Neural progenitor cell (in vitro differentiated cells): ENCODE measurements at regions not wholly inside any gene's neighbourhood (a gene's known extent, or its start where the extent isn't known, plus 50 kb on each side); places are given as distances from the start of the nearest gene placed in this dataset.

Source experiments
- DNase-seq: peaks from one replicate; pipeline ENCODE4 v3.0.0-alpha.2; 2016; ENCODE audit warnings: low spot score
- H2AFZ ChIP-seq: fragments of 200-600 bp; sonication (generic); replicated peaks from 2 replicates; pipeline ENCODE4 v1.6.1; 2016; ENCODE audit warnings: antibody characterized with exemption
- H3F3A ChIP-seq: fragments of 200-600 bp; sonication (generic); 2 replicates; pipeline ENCODE4 v1.6.1; 2016; ENCODE audit warnings: antibody characterized with exemption, low read depth
- H3K27ac ChIP-seq: fragments of 200-600 bp; sonication (generic); 2 replicates; pipeline ENCODE4 v1.5.1; 2016; ENCODE audit warnings: mild to moderate bottlenecking
- H3K27me3 ChIP-seq: fragments of 200-600 bp; sonication (generic); 2 replicates; pipeline ENCODE4 v1.6.1; 2016; ENCODE audit warnings: mild to moderate bottlenecking, moderate library complexity
- H3K36me3 ChIP-seq: fragments of 200-600 bp; sonication (generic); 2 replicates; pipeline ENCODE4 v1.5.1; 2016
- H3K4me1 ChIP-seq: fragments of 200-600 bp; sonication (generic); 2 replicates; pipeline ENCODE4 v1.6.1; 2016; ENCODE audit warnings: mixed run types
- H3K4me2 ChIP-seq: fragments of 200-600 bp; sonication (generic); 2 replicates; pipeline ENCODE4 v1.6.1; 2016
- H3K4me3 ChIP-seq: fragments of 200-600 bp; sonication (generic); 2 replicates; pipeline ENCODE4 v1.5.1; 2016
- H3K79me2 ChIP-seq: fragments of 200-600 bp; sonication (generic); 2 replicates; pipeline ENCODE4 v1.6.1; 2016; ENCODE audit warnings: low read depth
- H3K9ac ChIP-seq: fragments of 200-600 bp; sonication (generic); 2 replicates; pipeline ENCODE4 v1.6.1; 2016
- H3K9me3 ChIP-seq: fragments of 200-600 bp; sonication (generic); 2 replicates; pipeline ENCODE4 v1.5.1; 2016; ENCODE audit warnings: low read depth
- H4K20me1 ChIP-seq: fragments of 200-600 bp; sonication (generic); 2 replicates; pipeline ENCODE4 v1.6.1; 2016; ENCODE audit warnings: low read depth
- H3K27ac Mint-ChIP-seq: 3 replicates; pipeline ENCODE4 v1.8.0; 2021; ENCODE audit warnings: mixed read lengths
- H3K27me3 Mint-ChIP-seq: 2 replicates; pipeline ENCODE4 v1.8.0; 2022; ENCODE audit warnings: low read depth, mild to moderate bottlenecking, inconsistent platforms, moderate library complexity, mixed read lengths; ENCODE audit not compliant: insufficient read depth
- H3K36me3 Mint-ChIP-seq: 3 replicates; pipeline ENCODE4 v1.8.0; 2021; ENCODE audit warnings: mixed read lengths
- H3K4me1 Mint-ChIP-seq: 3 replicates; pipeline ENCODE4 v1.8.0; 2021; ENCODE audit warnings: mixed read lengths
- H3K4me3 Mint-ChIP-seq: 3 replicates; pipeline ENCODE4 v1.8.0; 2021; ENCODE audit warnings: mild to moderate bottlenecking, moderate library complexity, mixed read lengths
- H3K9me3 Mint-ChIP-seq: 3 replicates; pipeline ENCODE4 v1.8.0; 2020; ENCODE audit warnings: mixed read lengths
- CTCF ChIP-seq: fragments of 200-600 bp; sonication (generic); IDR thresholded peaks from 2 replicates; pipeline ENCODE4 v1.5.1; 2017; ENCODE audit warnings: antibody characterized with exemption, mild to moderate bottlenecking
- EZH2 ChIP-seq: fragments of 200-600 bp; sonication (generic); IDR thresholded peaks from 2 replicates; pipeline ENCODE4 v1.6.1; 2017; ENCODE audit warnings: antibody characterized with exemption, mild to moderate bottlenecking, moderate library complexity
- EZH2phosphoT487 ChIP-seq: fragments of 200-600 bp; sonication (generic); IDR thresholded peaks from 2 replicates; pipeline ENCODE4 v1.6.1; 2017; ENCODE audit warnings: antibody characterized with exemption

DNA sequence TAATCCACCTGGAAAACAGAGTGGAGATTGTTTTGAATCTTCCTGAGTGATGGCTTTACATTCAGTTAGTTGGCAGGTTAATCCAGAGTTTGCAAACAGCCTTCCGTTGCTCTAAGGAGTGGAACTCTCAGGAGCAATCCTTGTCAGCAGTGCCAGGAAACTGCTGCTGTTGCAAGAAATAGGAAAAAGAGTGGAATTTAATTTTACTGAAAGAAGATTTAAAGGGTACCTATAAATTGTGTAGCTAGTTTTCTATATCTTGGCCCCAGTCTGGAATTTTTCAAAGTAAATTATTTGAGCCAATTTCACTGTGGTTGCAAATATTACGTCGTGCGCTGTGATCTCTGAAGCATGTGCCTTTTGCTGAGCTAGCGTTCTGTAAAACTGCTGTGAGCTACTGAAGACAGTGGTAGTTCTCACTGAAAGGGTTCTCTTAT is 55.5 kb upstream of the SLC5A12 start:
- H3K27ac ChIP-seq, result no peak overlapping the region
- Mint-ChIP-seq H3K4me3 (no peak overlapping the region), H3K27me3 (no peaks in the 10 kb centered on the region), H3K36me3 (no peaks in the 10 kb centered on the region), H3K27ac (no peak overlapping the region), H3K4me1 (no peaks in the 10 kb centered on the region), H3K9me3 (no peaks in the 10 kb centered on the region)
- no peak for DNase-seq
- H3K9ac ChIP-seq, result no peak overlapping the region
- H3K79me2 ChIP-seq, result no peaks in the 10 kb centered on the region
- no peak for TF ChIP-seq EZH2
- no peak for TF ChIP-seq EZH2phosphoT487
- TF ChIP-seq CTCF, result no peak
- no peak overlapping the region for H3K4me3 ChIP-seq
- no peak overlapping the region for H3K4me2 ChIP-seq
- H4K20me1 ChIP-seq, result no peaks in the 10 kb centered on the region
- no peaks in the 10 kb centered on the region for H3K9me3 ChIP-seq
- H2AFZ ChIP-seq, result peak overlapping the region; percentile 41
- H3K36me3 ChIP-seq, result no peaks in the 10 kb centered on the region
- H3F3A ChIP-seq, result no peaks in the 10 kb centered on the region
- peaks cover 5% of the 10 kb centered on the region for H3K4me1 ChIP-seq
- H3K27me3 ChIP-seq, result no peaks in the 10 kb centered on the region

DNA sequence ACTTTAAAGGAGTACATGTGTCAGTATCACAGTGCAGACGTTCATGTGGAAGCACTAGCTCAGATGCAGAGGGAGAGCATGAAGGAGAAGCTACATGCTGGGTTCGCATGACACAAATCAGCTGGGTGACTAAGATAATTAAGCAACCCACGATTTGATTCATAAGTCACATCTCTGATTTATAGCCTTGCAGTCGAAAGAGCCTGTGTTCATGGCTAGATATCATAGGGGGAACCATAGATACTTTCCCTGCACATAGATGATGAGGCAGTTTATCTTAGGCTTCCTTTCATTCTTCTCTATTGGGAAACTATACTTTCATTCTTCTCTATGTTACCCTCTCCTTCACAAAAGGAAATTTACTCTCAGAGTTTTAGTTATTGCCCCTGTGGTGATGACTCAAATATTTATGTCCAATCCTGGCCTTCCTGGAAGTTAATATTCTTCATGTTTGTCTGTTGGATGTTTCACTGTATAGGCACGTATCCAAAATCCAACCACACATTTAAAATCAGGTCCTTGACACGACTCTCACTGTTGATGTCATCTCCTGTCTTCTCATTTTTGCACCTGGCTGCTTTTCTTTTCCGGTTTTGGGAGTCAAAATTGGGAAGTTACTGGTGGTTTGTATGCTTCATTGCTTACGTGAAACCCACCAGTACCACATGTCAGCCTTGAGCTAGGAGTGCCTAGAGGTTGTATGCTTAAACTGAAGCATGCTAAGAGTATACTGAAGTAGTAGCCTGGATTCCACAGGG is 56.3 kb upstream of the SLC5A12 start:
- Histone ChIP-seq H3K9ac (no peak overlapping the region), H3K27ac (no peak overlapping the region), H3K4me2 (no peak overlapping the region), H3K4me3 (no peak overlapping the region), H3K4me1 (peaks cover 5% of the 10 kb centered on the region), H3K79me2 (no peaks in the 10 kb centered on the region), H2AFZ (no peak overlapping the region), H4K20me1 (no peaks in the 10 kb centered on the region), H3K36me3 (no peaks in the 10 kb centered on the region), H3K9me3 (no peaks in the 10 kb centered on the region), H3K27me3 (no peaks in the 10 kb centered on the region), H3F3A (no peaks in the 10 kb centered on the region)
- Mint-ChIP-seq H3K36me3 (no peaks in the 10 kb centered on the region), H3K27ac (no peak overlapping the region), H3K9me3 (peaks cover 4% of the 10 kb centered on the region), H3K4me1 (no peaks in the 10 kb centered on the region), H3K4me3 (no peak overlapping the region), H3K27me3 (peaks cover under 1% of the 10 kb centered on the region)
- DNase-seq, result no peak
- TF ChIP-seq EZH2 (no peak), CTCF (no peak), EZH2phosphoT487 (no peak)

DNA sequence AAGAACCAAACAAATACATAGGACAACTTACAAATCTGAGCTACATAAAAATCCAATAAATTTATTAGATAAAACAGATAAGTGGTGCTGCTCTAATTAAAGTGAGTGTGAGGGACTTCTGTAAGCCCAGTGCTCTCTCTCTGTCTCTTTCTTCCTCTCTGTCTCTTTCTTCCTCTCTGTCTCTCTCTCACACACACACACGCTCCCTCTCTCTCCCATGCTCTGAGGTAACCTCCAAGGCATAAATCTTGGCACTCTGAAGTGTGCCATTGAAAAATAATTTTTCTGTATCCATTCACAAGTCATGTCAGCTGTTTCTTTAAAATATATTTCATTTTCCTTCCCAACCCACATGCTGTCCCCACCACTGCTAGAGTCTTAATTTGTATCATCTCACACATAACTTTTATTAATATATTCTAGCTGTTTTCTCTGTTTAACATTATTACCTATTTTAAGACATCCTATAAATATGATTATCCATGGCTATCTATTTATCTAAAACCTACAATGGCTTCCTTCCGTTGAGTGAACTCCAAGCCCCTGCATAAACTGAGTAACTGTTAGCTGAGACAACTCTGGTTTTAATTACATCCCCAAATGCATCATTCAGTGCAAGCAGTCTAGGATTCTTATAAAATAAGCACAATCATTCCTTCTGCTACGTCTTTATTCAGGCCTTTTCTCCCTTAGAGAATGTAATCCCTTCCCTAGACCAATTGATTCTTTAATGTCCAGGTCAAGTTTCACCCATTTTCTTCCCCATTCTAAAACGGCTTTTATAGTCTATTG is 57.4 kb upstream of the SLC5A12 start:
- no peak overlapping the region for H3K4me3 ChIP-seq
- H2AFZ ChIP-seq, result no peak overlapping the region
- no peak overlapping the region for H3K4me2 ChIP-seq
- H3K36me3 ChIP-seq, result no peaks in the 10 kb centered on the region
- no peak for DNase-seq
- H3K27me3 ChIP-seq, result no peaks in the 10 kb centered on the region
- peaks cover 9% of the 10 kb centered on the region for H3K9me3 ChIP-seq
- H3K9me3 Mint-ChIP-seq, result peaks cover 15% of the 10 kb centered on the region
- no peak overlapping the region for H3K27ac ChIP-seq
- no peaks in the 10 kb centered on the region for H3K79me2 ChIP-seq
- TF ChIP-seq CTCF (no peak), EZH2phosphoT487 (no peak), EZH2 (no peak)
- H3K36me3 Mint-ChIP-seq, result no peaks in the 10 kb centered on the region
- H3K4me1 ChIP-seq, result peaks cover 5% of the 10 kb centered on the region
- H3K4me3 Mint-ChIP-seq, result no peak overlapping the region
- H3K9ac ChIP-seq, result no peak overlapping the region
- H3K27ac Mint-ChIP-seq, result no peak overlapping the region
- no peaks in the 10 kb centered on the region for H3K4me1 Mint-ChIP-seq
- H4K20me1 ChIP-seq, result no peaks in the 10 kb centered on the region
- peaks cover 3% of the 10 kb centered on the region for H3K27me3 Mint-ChIP-seq
- H3F3A ChIP-seq, result no peaks in the 10 kb centered on the region
